ENCODE measurements at regions not wholly inside any gene's neighbourhood (a gene's known extent, or its start where the extent isn't known, plus 50 kb on each side); places are given as distances from the start of the nearest gene placed in this dataset.

GRCh38 chr2:128774320-128775216, 455.9 kb upstream of the HS6ST1 start:
- DNase-seq, result no peak

GRCh38 chr2:128775217-128775913, 456.7 kb upstream of the HS6ST1 start:
- DNase-seq, result no peak

- DNase-seq, result no peak
Measured at GRCh38 chr2:128775914-128776285, 457.2 kb upstream of the HS6ST1 start.

DNA sequence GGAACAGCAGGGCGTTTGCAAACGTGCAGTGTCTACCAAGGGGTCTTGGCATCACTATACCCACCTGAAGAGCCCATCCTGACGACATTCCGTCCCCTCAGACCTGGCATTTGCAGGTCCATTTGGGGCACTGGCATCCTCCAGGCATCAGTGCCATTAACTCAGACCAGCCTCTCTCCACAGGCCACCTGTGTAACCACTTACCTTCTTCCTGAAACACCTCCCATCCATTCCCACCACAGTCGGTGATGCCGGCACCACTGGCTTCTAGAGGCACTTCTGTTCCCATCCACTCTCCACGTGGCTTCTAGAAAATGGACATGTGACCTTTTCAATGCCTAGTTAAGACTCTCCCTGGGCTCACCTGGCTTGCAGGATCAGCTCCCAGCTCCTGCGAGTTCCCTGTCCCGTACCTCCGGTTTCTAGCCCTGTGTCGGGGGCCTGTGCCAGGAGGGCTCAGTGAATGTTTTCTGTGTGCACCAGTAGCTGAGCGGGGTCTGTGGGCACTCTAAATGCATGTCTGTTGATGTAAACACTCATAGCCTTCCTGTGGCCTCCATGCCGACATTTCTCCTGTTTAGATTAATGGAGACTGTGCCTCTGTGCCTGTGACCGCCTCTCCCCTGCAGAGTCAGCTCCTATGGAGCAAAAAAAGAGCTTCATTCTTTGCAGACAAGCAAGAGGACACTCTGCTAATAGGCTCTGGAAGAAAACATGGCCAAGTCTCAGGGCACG, 458.0 kb upstream of the HS6ST1 start:
- no peak for DNase-seq

- DNase-seq, result no peak
Measured at GRCh38 chr2:128777196-128778035, 458.7 kb upstream of the HS6ST1 start.

DNA sequence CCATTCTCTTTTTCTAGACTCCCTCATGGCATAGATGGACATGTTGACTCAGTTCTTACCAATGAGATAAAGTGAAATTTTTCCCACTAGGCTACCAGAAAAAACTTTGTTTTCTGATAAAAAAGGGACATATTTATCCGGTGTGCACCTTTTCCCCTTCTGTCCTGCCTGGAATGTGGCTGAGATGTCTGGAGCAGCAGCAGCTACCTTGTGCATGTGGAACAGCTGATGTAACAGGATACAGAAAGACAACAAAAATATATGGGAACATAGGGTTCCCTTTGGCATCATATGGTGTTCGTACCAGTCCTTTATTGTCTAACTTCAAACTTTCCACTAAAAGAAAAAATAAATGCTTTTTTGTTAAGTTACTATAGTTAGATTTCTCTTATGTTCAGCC, 460.2 kb upstream of the HS6ST1 start:
- DNase-seq, result no peak

GRCh38 chr2:128779301-128780095, 460.8 kb upstream of the HS6ST1 start:
- DNase-seq, result no peak

DNA sequence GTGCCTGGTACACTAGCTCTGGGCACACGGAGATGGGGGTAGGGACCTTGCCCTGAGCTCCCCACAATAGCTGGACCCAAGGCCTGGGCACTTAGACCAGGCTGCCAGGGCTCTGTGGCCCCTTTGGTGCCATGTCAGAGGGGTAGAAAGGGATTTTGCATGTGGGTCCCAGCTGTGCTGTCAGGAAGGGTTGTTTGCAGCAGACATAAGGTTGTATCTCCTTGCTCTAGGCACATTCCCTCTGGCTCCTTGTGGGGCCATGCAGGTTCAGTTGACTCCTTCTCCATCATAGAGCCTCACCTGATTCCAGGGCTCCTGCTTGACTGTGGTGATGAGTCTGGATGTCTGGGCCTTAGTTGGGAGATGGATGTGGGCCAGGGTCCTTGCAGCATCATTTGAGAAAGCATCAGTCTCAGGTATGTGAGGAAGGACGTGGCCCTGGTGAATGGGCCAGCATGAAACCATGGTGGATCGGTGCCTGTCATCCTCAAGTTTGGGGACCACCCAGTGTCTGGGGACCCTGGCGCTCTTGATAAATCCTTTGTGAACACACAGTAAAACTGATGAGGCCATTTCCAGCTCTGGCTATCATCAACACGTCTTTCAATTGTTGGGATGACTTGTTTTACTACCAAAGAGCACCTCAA, 461.9 kb upstream of the HS6ST1 start:
- DNase-seq, result no peak

DNA sequence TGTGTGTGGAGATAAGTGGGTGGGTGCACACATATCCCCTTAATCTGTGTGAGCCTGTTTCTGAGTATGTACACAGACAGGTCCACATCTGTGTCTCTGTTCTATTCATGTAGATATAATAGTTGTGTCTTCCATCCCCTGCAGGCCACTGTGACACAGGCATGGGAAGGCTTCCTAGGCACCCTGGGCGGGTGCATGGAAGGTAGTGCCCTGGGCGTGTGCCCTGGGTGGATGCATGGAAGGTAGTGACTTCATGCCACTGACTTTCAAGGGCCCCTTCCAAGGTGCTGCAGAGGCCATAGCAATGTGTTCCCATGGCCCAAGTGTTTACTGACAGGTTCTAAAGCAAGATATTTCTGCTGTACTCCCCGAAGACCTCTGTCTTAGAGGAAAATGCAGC, 462.5 kb upstream of the HS6ST1 start:
- no peak for DNase-seq

GRCh38 chr2:128781585-128782385, 463.1 kb upstream of the HS6ST1 start:
- DNase-seq, result no peak

GRCh38 chr2:128782411-128783192, 463.9 kb upstream of the HS6ST1 start:
- no peak for DNase-seq

DNA sequence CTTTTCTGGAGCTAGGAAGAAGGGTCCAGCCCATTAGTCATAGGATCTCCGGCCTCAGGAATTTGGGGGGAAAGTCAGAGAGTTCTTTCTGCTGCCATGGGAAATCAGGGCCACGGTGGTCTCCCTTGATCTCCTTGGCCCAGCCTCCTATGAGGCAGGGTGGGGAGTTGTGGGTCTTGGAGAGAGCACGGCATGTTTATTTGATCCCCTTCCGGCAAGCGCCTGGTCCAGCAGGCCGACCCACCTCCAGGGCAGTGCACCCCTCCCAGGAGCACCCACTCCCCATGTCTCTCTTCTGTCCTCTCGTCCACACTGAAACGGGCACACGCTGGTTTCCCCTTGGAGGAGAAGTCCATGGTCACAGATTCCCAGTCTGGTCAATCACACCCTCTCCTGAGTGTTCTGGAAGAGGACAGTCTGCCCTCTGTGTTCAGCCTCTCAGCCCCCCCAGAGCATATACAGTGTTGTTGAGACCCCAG, 464.6 kb upstream of the HS6ST1 start:
- no peak for DNase-seq

DNA sequence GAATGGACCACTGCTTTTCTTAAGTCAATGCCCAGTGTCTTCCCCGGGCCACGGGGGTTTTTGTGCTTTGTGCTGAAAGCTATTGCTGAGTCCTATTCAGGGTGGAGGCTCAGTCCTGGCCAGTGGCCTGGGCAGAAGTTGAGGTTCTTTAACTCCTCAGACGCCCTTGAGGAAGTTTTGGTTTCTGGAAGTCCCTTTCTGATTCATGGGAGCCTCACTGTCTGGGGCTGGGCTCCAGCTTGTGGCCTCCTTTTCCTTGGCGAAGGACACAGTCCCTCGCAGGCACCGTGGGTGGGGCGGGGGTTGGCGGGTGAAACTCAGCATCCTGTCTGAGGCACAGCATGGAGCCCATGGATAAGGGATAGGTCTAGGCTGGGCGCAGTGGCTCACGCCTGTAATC, 465.2 kb upstream of the HS6ST1 start:
- no peak for DNase-seq

DNA sequence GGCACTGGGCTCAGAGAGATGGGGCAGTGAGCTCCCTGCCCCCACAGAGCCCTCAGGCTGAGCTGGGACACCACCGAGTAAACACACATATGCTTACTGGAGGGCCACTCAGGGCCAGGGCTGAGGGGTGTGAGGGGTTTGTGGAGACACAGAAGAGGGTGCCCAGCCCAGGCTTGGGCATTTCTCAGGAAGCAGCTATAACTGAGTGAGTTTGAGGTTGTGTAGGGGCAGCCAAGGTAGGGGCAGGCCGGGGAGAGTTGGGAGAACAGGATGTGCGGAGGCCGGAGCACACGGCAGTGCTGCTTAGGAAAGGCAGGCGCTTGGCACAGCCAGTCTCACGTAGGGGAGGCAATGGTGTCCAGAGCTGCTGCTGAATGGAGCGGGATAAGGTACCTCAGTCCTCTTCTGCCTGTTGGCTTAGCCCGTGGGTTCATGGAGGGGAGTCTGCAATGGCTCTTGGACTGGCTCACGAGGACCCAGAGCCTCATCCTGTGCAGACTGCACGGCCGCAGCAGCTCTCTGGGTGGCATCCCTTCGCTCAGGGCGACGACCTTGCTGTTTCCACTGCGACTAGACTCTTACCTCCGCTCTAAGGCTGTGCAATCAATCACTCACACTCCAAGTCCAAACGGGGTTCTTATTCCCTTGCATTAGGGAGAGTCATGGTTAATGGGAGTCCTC, 466.1 kb upstream of the HS6ST1 start:
- no peak for DNase-seq

- no peak for DNase-seq
Measured at GRCh38 chr2:128786316-128786715, 467.6 kb upstream of the HS6ST1 start.

DNA sequence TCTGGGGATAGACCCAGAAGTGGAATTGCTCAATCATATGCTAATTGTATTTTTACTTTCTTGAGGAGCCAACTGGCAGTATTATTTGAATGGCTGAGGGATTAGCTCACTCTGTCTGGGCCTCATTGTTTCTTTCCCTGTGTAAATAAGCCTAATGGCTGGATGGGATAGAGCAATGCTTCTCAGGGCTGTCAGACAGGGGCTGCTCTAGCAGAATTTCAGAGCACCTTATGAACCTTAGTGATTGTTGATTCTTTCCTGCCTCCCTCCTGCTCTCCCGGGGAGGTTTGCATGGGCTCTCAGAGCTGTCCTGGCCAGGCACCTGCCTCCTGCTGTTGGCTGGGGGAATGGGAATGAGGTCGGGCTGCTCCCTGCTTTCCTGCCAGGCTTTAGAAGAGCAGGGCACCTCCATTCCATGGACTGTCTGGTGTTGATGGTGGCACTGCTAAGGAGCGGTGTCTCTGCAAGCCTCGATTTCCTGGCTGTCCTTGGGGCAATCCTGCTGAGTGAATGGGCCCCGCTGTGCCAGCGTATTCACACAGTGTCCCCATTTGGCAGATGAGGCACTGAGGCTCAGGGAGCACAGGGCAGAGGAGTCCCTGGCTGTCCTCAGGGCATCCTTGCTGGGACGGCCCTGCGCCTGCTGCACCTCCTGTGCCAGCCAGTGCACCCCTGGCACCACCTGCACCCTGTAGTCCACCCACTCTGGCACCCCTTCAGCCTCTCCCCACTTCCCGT, 468.2 kb upstream of the HS6ST1 start:
- no peak for DNase-seq

DNA sequence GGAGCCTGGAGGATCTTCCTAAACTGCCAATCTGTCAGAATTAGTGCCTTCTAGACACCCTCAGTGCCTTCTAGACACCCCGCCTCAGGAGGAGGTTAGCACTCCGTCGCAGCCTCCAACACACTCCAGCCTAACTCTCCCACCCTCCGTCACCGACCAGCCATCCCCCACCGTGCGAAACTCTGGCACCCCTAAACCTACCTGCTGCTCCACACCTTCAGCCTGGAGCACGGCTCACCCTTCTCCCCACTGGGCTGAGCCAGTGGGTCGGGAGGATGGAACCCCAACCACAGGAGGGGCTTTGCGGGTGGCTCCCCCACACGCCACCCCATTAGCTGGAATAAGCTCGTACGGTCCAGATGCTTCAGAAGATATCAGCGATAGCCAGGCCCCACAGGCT, 468.9 kb upstream of the HS6ST1 start:
- DNase-seq, result no peak
